Thyroid gland (tissue), 4 donors: ENCODE measurements at regions not wholly inside any gene's neighbourhood (a gene's known extent, or its start where the extent isn't known, plus 50 kb on each side); places are given as distances from the start of the nearest gene placed in this dataset.

Experiments
- CTCF ChIP-seq, 6 experiments: fragments of 200-600 bp in 3 of 6; fragments of 450-650 bp in 3 of 6; sonication (generic) in 3 of 6; IDR thresholded peaks; one replicate each; pipeline ENCODE4 v1.5.1; 2016 to 2019; ENCODE audit warnings: antibody characterized with exemption in 6 of 6, mild to moderate bottlenecking in 2 of 6, inconsistent platforms in 1 of 6, moderate library complexity in 1 of 6
- POLR2A ChIP-seq, 2 donors: fragments of 450-650 bp; IDR thresholded peaks; one replicate each; pipeline ENCODE4 v1.6.1; 2017; ENCODE audit warnings: antibody characterized with exemption in 2 of 2, mild to moderate bottlenecking in 2 of 2, moderate library complexity in 1 of 2

DNA sequence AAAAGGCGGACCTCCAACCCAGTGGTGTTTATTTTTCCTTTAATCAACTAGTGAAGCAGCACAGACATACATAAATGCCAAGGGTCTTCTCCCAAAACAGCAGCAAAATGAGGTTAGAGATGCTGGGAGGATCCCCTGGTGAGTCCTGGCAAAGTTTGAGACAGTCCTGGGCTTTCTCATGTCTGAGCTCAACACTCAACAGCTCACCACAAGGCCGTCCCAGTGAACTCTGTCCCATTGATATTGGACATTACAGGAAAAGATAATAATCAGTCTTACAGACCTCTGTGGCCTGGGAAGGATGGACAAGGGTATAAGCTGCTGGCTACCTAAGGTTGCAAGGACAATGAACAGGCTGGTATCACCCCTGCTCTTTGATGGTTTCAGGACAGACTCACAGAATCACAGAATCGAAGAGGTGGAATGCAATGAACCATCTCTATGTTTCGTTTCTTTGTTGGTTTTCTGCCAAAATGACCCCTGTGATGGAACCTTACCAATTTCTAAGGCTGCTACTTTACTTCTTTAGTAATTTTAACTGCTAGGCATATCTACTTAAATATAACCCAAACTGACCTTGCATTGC is 551.8 kb downstream of the RAB28 start:
- TF ChIP-seq CTCF (IDR thresholded peaks at IDR 0.05) = no peak
- TF ChIP-seq POLR2A (IDR thresholded peaks at IDR 0.05) = no peak
